ENCODE measurements at regions not wholly inside any gene's neighbourhood (a gene's known extent, or its start where the extent isn't known, plus 50 kb on each side); places are given as distances from the start of the nearest gene placed in this dataset.

DNA sequence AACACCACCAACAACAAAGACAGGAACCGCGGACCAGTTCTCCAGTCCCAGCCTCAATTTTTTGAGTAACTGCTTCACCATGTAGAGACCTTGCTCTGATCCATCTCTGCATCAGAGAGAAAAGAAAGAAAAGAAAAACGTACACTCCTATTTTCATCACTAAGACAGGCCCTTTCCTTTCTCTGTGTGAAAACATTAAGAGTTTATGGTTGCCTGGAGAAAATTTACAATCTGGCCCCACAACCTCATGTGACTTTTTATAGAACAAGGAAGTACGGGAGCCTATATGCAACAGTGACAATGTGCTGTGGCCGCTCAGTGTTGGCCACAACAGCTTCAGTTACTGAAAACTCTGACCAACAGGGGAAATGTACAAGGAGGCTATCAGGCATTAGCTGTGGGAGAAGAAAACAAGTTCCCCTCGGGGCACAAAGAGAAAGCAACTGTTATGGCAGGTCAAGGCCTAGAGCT is 272.9 kb upstream of the PTGER4 start:
- H3K27ac ChIP-seq (ENCODE audit: low read depth in 2 of 2, low read length in 2 of 2) = peak overlapping the region in 1 of 2 donors; percentile 57
- FAIRE-seq = no peak
- no peak overlapping the region for H3K4me3 ChIP-seq (ENCODE audit: low read length in 3 of 3)
- H3K36me3 ChIP-seq (ENCODE audit: control insufficient read depth in 2 of 3, insufficient read depth in 3 of 3, low read length in 3 of 3) = no peaks in the 10 kb centered on the region
- no peaks in the 10 kb centered on the region for H3K27me3 ChIP-seq (ENCODE audit: control insufficient read depth, insufficient read depth, low read length)
- no peak overlapping the region for H3K9ac ChIP-seq (ENCODE audit: low read length in 3 of 3)
- no peaks in the 10 kb centered on the region for H3K9me3 ChIP-seq (ENCODE audit: control insufficient read depth in 2 of 3, insufficient read depth in 1 of 3, low read length in 3 of 3)
- TF ChIP-seq, protein P1, sequence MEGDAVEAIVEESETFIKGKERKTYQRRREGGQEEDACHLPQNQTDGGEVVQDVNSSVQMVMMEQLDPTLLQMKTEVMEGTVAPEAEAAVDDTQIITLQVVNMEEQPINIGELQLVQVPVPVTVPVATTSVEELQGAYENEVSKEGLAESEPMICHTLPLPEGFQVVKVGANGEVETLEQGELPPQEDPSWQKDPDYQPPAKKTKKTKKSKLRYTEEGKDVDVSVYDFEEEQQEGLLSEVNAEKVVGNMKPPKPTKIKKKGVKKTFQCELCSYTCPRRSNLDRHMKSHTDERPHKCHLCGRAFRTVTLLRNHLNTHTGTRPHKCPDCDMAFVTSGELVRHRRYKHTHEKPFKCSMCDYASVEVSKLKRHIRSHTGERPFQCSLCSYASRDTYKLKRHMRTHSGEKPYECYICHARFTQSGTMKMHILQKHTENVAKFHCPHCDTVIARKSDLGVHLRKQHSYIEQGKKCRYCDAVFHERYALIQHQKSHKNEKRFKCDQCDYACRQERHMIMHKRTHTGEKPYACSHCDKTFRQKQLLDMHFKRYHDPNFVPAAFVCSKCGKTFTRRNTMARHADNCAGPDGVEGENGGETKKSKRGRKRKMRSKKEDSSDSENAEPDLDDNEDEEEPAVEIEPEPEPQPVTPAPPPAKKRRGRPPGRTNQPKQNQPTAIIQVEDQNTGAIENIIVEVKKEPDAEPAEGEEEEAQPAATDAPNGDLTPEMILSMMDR (IDR thresholded peaks at IDR 0.05; ENCODE audit: borderline replicate concordance, extremely low read depth, insufficient read depth) = no peak
- DNase-seq = peak in 3 of 5 donors; percentile 10 to 67 (median 31)
- intact Hi-C loops (cut with DNase I) = no loop called here
- H3K4me1 ChIP-seq (ENCODE audit: control insufficient read depth in 2 of 3, insufficient read depth in 2 of 3, low read depth in 1 of 3, low read length in 3 of 3) = peaks cover 0 to 7% (median 0%) of the 10 kb centered on the region in 3 donors

DNA sequence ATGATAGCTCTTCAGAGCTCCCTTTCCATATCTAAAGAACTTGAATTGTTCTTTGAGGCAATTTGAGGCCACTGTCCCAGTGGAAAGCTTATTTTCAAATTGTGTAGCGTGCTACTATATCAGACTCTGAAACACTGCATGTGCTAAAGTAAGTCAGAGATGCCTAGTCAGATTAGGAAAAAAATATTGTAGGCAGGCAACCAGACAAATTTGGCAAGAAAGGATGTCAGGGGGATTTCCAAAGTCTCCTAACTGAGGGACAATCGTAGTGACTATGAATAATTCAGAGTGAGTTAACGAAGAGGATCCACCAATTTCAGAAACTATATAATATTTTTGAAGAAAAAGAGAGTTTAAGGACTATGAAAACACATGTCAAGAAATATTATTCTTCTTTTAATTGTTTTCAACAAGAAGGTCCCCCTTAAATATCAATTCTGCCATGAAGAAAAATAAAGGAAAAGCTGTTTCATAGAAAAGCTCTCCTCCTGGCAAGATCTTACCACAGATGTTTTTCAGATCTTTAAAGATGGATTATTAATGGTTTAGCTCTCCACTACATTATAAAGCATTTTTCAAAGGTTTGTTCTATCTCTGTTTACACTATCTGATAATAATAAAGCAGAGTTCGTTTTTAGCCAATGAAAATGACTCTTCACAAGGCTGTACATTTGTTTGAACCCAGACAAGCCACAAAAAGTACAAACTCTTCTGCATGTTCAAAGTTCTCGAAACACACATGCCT is 273.5 kb upstream of the PTGER4 start:
- intact Hi-C loops (cut with DNase I) = no loop called here

DNA sequence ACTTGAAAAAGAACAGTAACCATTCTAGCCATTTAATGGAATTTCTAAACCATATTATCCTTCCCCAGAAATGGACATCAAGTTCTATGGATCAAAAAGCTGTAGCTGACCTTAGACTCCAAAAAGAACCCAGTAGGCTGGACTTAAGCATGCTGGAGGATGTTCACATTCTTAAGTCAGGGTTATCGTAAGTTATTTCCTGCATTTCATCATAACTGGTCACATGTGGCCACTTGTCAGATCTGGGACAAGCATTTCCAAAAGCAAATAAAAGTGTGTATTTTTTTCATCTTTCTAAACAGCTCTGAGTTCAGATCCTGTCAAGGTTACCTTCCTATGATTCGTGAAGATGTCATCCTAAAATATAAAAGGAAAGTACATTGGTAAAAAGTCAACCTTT is 274.5 kb upstream of the PTGER4 start:
- FAIRE-seq (no peak), DNase-seq (no peak)
- H3K36me3 ChIP-seq (ENCODE audit: control insufficient read depth in 2 of 3, insufficient read depth in 3 of 3, low read length in 3 of 3) = no peaks in the 10 kb centered on the region
- no peak overlapping the region for H3K9ac ChIP-seq (ENCODE audit: low read length in 3 of 3)
- intact Hi-C loops (cut with DNase I) = no loop called here
- no peaks in the 10 kb centered on the region for H3K27me3 ChIP-seq (ENCODE audit: control insufficient read depth, insufficient read depth, low read length)
- H3K4me3 ChIP-seq (ENCODE audit: low read length in 3 of 3) = no peak overlapping the region
- TF ChIP-seq, protein P1 (IDR thresholded peaks at IDR 0.05; ENCODE audit: borderline replicate concordance, extremely low read depth, insufficient read depth) = no peak
- H3K4me1 ChIP-seq (ENCODE audit: control insufficient read depth in 2 of 3, insufficient read depth in 2 of 3, low read depth in 1 of 3, low read length in 3 of 3) = peaks cover 0 to 7% (median 0%) of the 10 kb centered on the region in 3 donors
- H3K9me3 ChIP-seq (ENCODE audit: control insufficient read depth in 2 of 3, insufficient read depth in 1 of 3, low read length in 3 of 3) = no peaks in the 10 kb centered on the region
- H3K27ac ChIP-seq (ENCODE audit: low read depth in 2 of 2, low read length in 2 of 2) = peak overlapping the region in 1 of 2 donors; percentile 64

More for the DNA sequence above, 273.5 kb upstream of the PTGER4 start:
- no peak for DNase-seq
- Histone ChIP-seq H3K27me3 (ENCODE audit: control insufficient read depth, insufficient read depth, low read length) (no peaks in the 10 kb centered on the region), H3K36me3 (ENCODE audit: control insufficient read depth in 2 of 3, insufficient read depth in 3 of 3, low read length in 3 of 3) (no peaks in the 10 kb centered on the region), H3K27ac (ENCODE audit: low read depth in 2 of 2, low read length in 2 of 2) (peak overlapping the region in 1 of 2 donors; percentile 64), H3K9me3 (ENCODE audit: control insufficient read depth in 2 of 3, insufficient read depth in 1 of 3, low read length in 3 of 3) (no peaks in the 10 kb centered on the region), H3K9ac (ENCODE audit: low read length in 3 of 3) (no peak overlapping the region), H3K4me1 (ENCODE audit: control insufficient read depth in 2 of 3, insufficient read depth in 2 of 3, low read depth in 1 of 3, low read length in 3 of 3) (peaks cover 0 to 7% (median 0%) of the 10 kb centered on the region in 3 donors), H3K4me3 (ENCODE audit: low read length in 3 of 3) (no peak overlapping the region)
- no peak for FAIRE-seq
- TF ChIP-seq, protein P1 (IDR thresholded peaks at IDR 0.05; ENCODE audit: borderline replicate concordance, extremely low read depth, insufficient read depth) = no peak
